ENCODE measurements at regions not wholly inside any gene's neighbourhood (a gene's known extent, or its start where the extent isn't known, plus 50 kb on each side); places are given as distances from the start of the nearest gene placed in this dataset.

DNA sequence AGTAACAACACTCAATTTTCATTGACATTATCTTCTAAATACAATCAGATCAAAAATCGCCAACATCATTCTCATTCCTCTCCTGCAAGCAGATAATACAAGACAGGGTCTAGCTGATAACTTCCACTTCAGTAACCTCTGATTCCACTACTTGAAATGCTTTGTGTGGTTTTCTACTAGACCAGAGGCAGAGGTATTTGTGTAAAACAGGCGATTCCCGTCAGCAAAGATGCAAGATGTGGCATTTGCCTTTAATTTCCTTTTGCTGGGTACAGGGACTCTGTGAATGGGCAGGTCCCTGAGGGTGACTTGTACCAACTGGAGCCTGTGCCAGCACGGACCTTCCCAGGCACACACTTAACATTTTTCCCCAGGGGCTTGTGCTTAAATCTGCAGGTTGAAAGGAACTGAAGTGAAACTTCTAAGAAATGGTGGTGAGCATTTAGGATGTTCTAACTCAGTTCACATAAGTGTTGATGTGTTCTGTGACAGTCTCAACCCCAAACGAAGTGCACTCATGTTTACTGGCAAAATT is 625.5 kb upstream of the WWC1 start:
- POLR2A ChIA-PET = no interaction called here
- ATAC-seq (ENCODE audit: low read depth) = no peak
- H3K4me1 Mint-ChIP-seq = no peaks in the 10 kb centered on the region

DNA sequence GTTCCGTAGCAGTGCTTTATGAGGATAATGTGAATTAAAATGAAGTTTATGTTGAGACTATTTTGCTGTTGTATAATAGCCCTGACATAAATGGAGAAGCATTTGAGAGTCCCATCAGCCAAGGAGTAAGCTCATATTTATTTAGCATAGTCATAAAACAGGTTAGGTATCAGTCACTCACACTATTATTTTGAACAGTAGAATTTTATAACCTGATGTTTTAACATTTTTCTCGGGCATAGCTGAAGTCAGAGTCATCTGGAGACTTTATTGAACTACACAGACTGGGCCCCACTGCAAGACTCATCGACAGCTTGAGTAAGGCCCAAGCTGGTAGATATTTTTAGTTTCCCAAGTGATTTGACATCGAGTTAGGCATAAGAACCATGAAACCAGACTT is 620.3 kb upstream of the WWC1 start:
- DNase-seq (no peak), ATAC-seq (ENCODE audit: low read depth) (no peak)
- Mint-ChIP-seq H3K27ac (no peak overlapping the region), H3K9me3 (no peaks in the 10 kb centered on the region), H3K4me1 (no peaks in the 10 kb centered on the region), H3K36me3 (no peaks in the 10 kb centered on the region), H3K4me3 (no peak overlapping the region), H3K27me3 (no peaks in the 10 kb centered on the region)
- POLR2A ChIA-PET = no interaction called here

More for the DNA sequence above, 625.5 kb upstream of the WWC1 start:
- Mint-ChIP-seq H3K27me3 (no peaks in the 10 kb centered on the region), H3K4me3 (no peak overlapping the region), H3K9me3 (no peaks in the 10 kb centered on the region), H3K27ac (no peak overlapping the region), H3K36me3 (no peaks in the 10 kb centered on the region)
- no peak for DNase-seq

GRCh38 chr5:167673942-167674341 is 617.5 kb upstream of the WWC1 start:
- POLR2A ChIA-PET = no interaction called here
- Mint-ChIP-seq H3K4me3 (no peak overlapping the region), H3K27ac (no peak overlapping the region), H3K4me1 (no peaks in the 10 kb centered on the region), H3K36me3 (no peaks in the 10 kb centered on the region), H3K27me3 (no peaks in the 10 kb centered on the region), H3K9me3 (no peaks in the 10 kb centered on the region)
- DNase-seq (no peak), ATAC-seq (ENCODE audit: low read depth) (no peak)

DNA sequence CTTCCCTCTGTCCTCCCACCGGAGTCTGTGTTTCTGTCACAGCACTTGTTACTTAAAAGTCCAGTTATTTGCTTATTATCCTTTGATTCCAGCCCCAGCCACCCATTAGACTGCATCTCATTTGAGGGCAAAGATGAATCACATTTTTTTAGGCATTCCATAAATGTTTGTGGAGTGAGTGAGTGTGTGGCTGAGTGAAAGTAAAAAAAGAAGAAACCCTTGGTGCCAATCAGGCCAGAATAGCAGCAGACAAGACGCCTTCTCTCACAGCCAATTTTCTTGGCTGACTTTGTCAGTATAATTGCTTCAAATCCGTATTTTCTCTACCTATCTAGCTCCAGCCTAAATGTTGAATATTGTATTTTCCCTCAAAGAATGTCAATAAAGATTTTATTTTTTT is 613.0 kb upstream of the WWC1 start:
- ATAC-seq (ENCODE audit: low read depth) (no peak), DNase-seq (no peak)
- H3K36me3 Mint-ChIP-seq = no peaks in the 10 kb centered on the region
- H3K4me1 Mint-ChIP-seq = no peaks in the 10 kb centered on the region
- H3K27me3 Mint-ChIP-seq = no peaks in the 10 kb centered on the region
- no peak overlapping the region for H3K4me3 Mint-ChIP-seq
- H3K9me3 Mint-ChIP-seq = no peaks in the 10 kb centered on the region
- H3K27ac Mint-ChIP-seq = no peak overlapping the region
- POLR2A ChIA-PET = no interaction called here

- Mint-ChIP-seq H3K27me3 (no peaks in the 10 kb centered on the region), H3K4me1 (no peaks in the 10 kb centered on the region), H3K9me3 (peaks cover 1% of the 10 kb centered on the region), H3K36me3 (no peaks in the 10 kb centered on the region), H3K4me3 (no peak overlapping the region), H3K27ac (no peak overlapping the region)
- ATAC-seq (ENCODE audit: low read depth) (no peak), DNase-seq (no peak)
- POLR2A ChIA-PET = no interaction called here
These were observed 607.2 kb upstream of the WWC1 start for GRCh38 chr5:167684251-167684650.

GRCh38 chr5:167688341-167689130 is 602.9 kb upstream of the WWC1 start:
- DNase-seq (no peak), ATAC-seq (ENCODE audit: low read depth) (no peak)
- no peak overlapping the region for H3K4me3 Mint-ChIP-seq
- no peak overlapping the region for H3K27ac Mint-ChIP-seq
- H3K27me3 Mint-ChIP-seq = no peaks in the 10 kb centered on the region
- H3K9me3 Mint-ChIP-seq = peaks cover 1% of the 10 kb centered on the region
- POLR2A ChIA-PET = no interaction called here
- no peaks in the 10 kb centered on the region for H3K36me3 Mint-ChIP-seq
- H3K4me1 Mint-ChIP-seq = no peaks in the 10 kb centered on the region

DNA sequence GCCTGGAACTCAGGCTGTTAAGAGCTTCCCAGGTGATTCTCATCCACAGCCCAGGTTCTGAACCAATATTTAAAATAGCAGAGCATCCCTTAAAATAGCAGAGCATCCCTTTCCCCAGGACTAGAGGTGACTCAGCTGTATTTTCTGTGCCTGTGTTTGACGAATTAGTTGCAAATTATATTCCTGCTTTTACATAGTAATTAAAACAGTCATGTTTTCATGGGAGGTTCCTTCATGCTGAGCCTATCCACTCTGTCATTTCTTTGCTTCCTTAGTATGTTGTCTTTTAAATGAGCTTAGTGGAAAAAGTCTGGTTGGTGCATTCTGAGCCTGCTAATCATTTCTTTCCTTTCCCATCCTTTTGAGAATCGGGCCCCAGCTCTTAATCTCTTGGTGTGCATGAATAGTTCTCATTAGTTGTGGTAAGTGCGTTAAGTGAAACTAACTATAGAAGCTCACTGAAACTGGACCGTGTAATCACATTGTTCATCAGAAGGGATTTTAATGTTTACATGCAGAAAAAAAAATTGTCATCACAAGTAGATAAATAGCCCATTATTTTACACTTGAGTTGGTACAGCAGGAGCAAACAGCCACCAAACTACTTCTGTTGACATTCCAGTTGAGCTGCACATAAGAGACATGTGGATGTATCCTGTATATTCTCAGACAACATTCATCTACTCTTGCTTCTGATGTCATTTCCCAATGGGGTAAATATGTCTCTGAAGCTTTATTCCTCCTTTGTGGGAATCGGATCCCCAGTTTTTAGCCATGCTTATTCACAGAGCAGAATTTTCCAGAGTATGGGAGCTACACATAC is 596.9 kb upstream of the WWC1 start:
- H3K4me3 Mint-ChIP-seq = no peak overlapping the region
- no peaks in the 10 kb centered on the region for H3K27me3 Mint-ChIP-seq
- no peak overlapping the region for H3K27ac Mint-ChIP-seq
- no peaks in the 10 kb centered on the region for H3K36me3 Mint-ChIP-seq
- DNase-seq (no peak), ATAC-seq (ENCODE audit: low read depth) (no peak)
- POLR2A ChIA-PET = no interaction called here
- no peaks in the 10 kb centered on the region for H3K4me1 Mint-ChIP-seq
- H3K9me3 Mint-ChIP-seq = no peaks in the 10 kb centered on the region

DNA sequence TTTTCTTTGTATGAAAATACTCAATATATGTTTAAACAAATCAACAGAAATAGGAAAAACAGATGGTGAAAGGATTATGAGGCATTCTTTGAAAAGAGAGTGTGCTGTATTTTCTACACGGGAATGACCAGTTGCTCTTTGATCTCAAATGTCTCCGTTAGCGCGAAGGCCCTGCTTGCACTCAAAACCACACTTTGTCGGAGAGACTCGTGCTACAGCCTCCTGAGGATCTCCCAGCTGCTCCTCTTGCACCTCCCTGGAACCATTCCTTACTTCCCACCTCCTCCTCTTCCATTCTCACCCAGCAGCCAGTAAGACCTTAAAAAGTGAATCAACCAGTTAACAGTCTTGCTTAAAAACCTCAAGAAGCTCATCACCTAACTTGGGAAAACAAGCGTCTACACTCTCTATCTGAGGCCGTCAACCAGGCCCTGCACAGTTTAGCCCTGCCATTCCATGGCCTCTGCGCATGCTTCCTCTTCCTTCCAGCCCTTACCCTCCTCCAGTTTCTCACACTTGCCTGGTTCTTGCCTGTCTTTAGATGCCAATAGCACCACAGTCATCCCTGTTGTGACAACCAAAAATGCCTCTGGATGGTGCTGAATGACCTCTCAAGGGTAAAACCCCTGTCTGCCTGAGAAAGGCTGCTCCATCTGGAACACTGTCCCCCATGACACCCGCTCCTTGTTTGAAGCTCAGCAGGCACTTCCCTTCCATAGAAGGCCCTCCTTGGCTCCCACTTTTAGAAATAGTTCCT is 594.7 kb upstream of the WWC1 start:
- POLR2A ChIA-PET = no interaction called here
- Mint-ChIP-seq H3K9me3 (no peaks in the 10 kb centered on the region), H3K4me1 (no peaks in the 10 kb centered on the region), H3K4me3 (no peak overlapping the region), H3K27ac (no peak overlapping the region), H3K36me3 (no peaks in the 10 kb centered on the region), H3K27me3 (no peaks in the 10 kb centered on the region)
- ATAC-seq (ENCODE audit: low read depth) = no peak
- no peak for DNase-seq

DNA sequence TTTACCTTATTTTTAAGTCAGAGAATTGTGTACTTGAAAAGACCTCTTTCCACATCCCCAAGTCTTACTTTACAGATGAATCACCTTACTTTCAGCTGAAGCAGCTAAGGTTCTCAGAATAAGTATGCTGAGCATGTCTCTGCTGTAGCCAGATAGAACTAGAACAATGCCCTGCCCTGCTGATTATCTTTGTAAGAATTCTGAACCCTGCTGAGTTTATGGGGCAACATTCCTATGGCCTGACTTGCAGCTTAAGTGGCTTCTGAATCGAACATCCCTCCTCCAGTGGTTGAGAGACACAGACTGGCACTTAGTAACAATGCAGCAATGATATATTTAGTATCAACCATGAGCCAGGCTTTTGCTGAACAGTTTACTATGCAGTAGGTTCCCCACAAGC is 592.0 kb upstream of the WWC1 start:
- ATAC-seq (ENCODE audit: low read depth) (no peak), DNase-seq (no peak)
- H3K4me1 Mint-ChIP-seq = no peaks in the 10 kb centered on the region
- no peak overlapping the region for H3K4me3 Mint-ChIP-seq
- POLR2A ChIA-PET = no interaction called here
- no peaks in the 10 kb centered on the region for H3K36me3 Mint-ChIP-seq
- H3K27me3 Mint-ChIP-seq = no peaks in the 10 kb centered on the region
- H3K27ac Mint-ChIP-seq = no peak overlapping the region
- no peaks in the 10 kb centered on the region for H3K9me3 Mint-ChIP-seq

- Mint-ChIP-seq H3K36me3 (no peaks in the 10 kb centered on the region), H3K4me3 (no peak overlapping the region), H3K27me3 (no peaks in the 10 kb centered on the region), H3K4me1 (no peaks in the 10 kb centered on the region), H3K27ac (no peak overlapping the region), H3K9me3 (no peaks in the 10 kb centered on the region)
- no peak for DNase-seq
- POLR2A ChIA-PET = no interaction called here
- ATAC-seq (ENCODE audit: low read depth) = no peak
These were observed 590.4 kb upstream of the WWC1 start for GRCh38 chr5:167701051-167701450.

DNA sequence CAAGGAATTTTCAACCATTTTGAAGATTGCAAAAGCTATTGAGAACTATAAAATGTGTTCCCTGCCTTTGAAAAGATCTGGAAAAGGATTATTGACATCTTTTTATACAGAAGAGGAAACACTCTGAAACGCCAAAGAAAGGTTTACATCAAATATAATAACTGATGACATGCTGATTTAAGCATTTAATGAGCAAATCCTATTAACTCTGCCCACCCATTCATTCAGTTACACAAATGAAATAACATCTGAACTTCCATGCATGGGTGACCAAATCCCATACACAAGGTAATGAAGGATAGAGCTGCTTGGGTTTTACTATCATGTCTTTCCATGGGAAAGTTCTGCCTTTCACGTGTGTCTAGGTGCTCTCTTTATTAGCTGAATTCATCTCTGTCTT is 589.4 kb upstream of the WWC1 start:
- ATAC-seq (ENCODE audit: low read depth) (no peak), DNase-seq (no peak)
- Mint-ChIP-seq H3K27ac (no peak overlapping the region), H3K36me3 (no peaks in the 10 kb centered on the region), H3K9me3 (no peaks in the 10 kb centered on the region), H3K4me3 (no peak overlapping the region), H3K27me3 (no peaks in the 10 kb centered on the region), H3K4me1 (no peaks in the 10 kb centered on the region)
- POLR2A ChIA-PET = no interaction called here

- H3K9me3 Mint-ChIP-seq = peaks cover 1% of the 10 kb centered on the region
- no peak for DNase-seq
- no peak for ATAC-seq (ENCODE audit: low read depth)
- no peak overlapping the region for H3K27ac Mint-ChIP-seq
- no peaks in the 10 kb centered on the region for H3K4me1 Mint-ChIP-seq
- POLR2A ChIA-PET = no interaction called here
- no peak overlapping the region for H3K4me3 Mint-ChIP-seq
- H3K27me3 Mint-ChIP-seq = no peaks in the 10 kb centered on the region
- no peaks in the 10 kb centered on the region for H3K36me3 Mint-ChIP-seq
These were observed 583.0 kb upstream of the WWC1 start for GRCh38 chr5:167708449-167708848.

GRCh38 chr5:167709625-167710024 is 581.8 kb upstream of the WWC1 start:
- Mint-ChIP-seq H3K4me3 (no peak overlapping the region), H3K27ac (no peak overlapping the region), H3K9me3 (peaks cover 1% of the 10 kb centered on the region), H3K36me3 (no peaks in the 10 kb centered on the region), H3K27me3 (no peaks in the 10 kb centered on the region), H3K4me1 (no peaks in the 10 kb centered on the region)
- ATAC-seq (ENCODE audit: low read depth) (no peak), DNase-seq (no peak)
- POLR2A ChIA-PET = no interaction called here

Measured in activated naive CD8-positive, alpha-beta T cell treated with anti-CD3 and anti-CD28 coated beads, Interleukin-2, amount 10 ng/mL, durations not matched to agents 7 days and 5 days (primary cell).